HG03095 (cell line): ENCODE measurements at regions not wholly inside any gene's neighbourhood (a gene's known extent, or its start where the extent isn't known, plus 50 kb on each side); places are given as distances from the start of the nearest gene placed in this dataset.

Source experiments
- ATAC-seq: cut with Tn5 transposase; IDR thresholded peaks from one replicate; pipeline ENCODE4 v1.9.1; 2021; ENCODE audit warnings: moderate library complexity; ENCODE audit not compliant: unreplicated experiment

GRCh38 chr6:22925920-22926789, 356.8 kb downstream of the HDGFL1 start:
- ATAC-seq = no peak

- ATAC-seq = no peak
Measured at GRCh38 chr6:22926790-22927354, 357.5 kb downstream of the HDGFL1 start.

GRCh38 chr6:22928775-22929174, 359.4 kb downstream of the HDGFL1 start:
- no peak for ATAC-seq

- no peak for ATAC-seq
Measured at GRCh38 chr6:22929311-22929985, 360.1 kb downstream of the HDGFL1 start.

- ATAC-seq = no peak
Measured at GRCh38 chr6:22940581-22941290, 371.4 kb downstream of the HDGFL1 start.

- ATAC-seq = no peak
Measured at GRCh38 chr6:22942403-22942802, 373.0 kb downstream of the HDGFL1 start.

- ATAC-seq = no peak
Measured at GRCh38 chr6:22943327-22943726, 374.0 kb downstream of the HDGFL1 start.

- ATAC-seq = no peak
Measured at GRCh38 chr6:22949967-22950366, 380.6 kb downstream of the HDGFL1 start.

GRCh38 chr6:22952097-22952496, 382.7 kb downstream of the HDGFL1 start:
- ATAC-seq = no peak

GRCh38 chr6:22954749-22955385, 385.5 kb downstream of the HDGFL1 start:
- ATAC-seq = peak; percentile 56

GRCh38 chr6:22956029-22956681, 386.8 kb downstream of the HDGFL1 start:
- ATAC-seq = no peak

GRCh38 chr6:22958677-22959076, 389.3 kb downstream of the HDGFL1 start:
- ATAC-seq = no peak

GRCh38 chr6:22959571-22959970, 390.2 kb downstream of the HDGFL1 start:
- ATAC-seq = no peak

- no peak for ATAC-seq
Measured at GRCh38 chr6:22964334-22964733, 395.0 kb downstream of the HDGFL1 start.

- no peak for ATAC-seq
Measured at GRCh38 chr6:22965889-22966288, 396.5 kb downstream of the HDGFL1 start.

- no peak for ATAC-seq
Measured at GRCh38 chr6:22966691-22967422, 397.5 kb downstream of the HDGFL1 start.

- no peak for ATAC-seq
Measured at GRCh38 chr6:22970004-22970403, 400.6 kb downstream of the HDGFL1 start.

- ATAC-seq = no peak
Measured at GRCh38 chr6:22972771-22973170, 403.4 kb downstream of the HDGFL1 start.

- ATAC-seq = no peak
Measured at GRCh38 chr6:22975079-22975478, 405.7 kb downstream of the HDGFL1 start.

- no peak for ATAC-seq
Measured at GRCh38 chr6:22980446-22980845, 411.1 kb downstream of the HDGFL1 start.
